Non-pigmented ciliary epithelial cell (primary cell): ENCODE measurements at regions not wholly inside any gene's neighbourhood (a gene's known extent, or its start where the extent isn't known, plus 50 kb on each side); places are given as distances from the start of the nearest gene placed in this dataset.
"Not testable (repeated sequence)": the region's sequence is repeated elsewhere in the genome, so short reads cannot be mapped to it uniquely, and the experiment has no call there.

ENCODE experiments used
- DNase-seq: peaks from one replicate; pipeline ENCODE4 v3.0.0-alpha.2; 2010; ENCODE audit warnings: low read depth

GRCh38 chr22:25488244-25489020, 76.0 kb upstream of the GRK3 start:
- peak; percentile 68 for DNase-seq

- DNase-seq = no peak
Observed at GRCh38 chr22:25489947-25490346, 74.5 kb upstream of the GRK3 start.

- DNase-seq = no peak
Observed at GRCh38 chr22:25490896-25491295, 73.6 kb upstream of the GRK3 start.

GRCh38 chr22:25492162-25492561, 72.3 kb upstream of the GRK3 start:
- no peak for DNase-seq

GRCh38 chr22:25492841-25493734, 71.4 kb upstream of the GRK3 start:
- DNase-seq = no peak

DNA sequence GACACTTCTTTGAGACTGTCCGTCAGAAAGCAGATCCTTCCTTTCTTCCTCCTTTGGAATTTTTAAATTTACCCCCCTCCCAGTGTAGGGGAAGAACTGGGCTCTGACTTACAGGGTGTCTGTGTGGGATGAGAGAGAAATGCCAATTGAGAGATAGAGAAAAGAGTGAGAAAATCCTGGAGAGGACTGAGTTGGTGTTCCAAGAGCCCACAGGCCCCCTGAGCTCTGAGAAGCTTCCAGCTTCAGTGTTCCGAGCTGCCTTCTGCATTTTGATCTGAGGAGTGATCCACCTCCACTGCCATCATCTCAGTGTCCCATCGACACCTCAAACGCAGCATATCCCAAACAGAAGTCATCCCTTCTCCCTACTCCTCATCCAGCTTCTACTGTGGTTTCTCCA, 70.7 kb upstream of the GRK3 start:
- DNase-seq = no peak

DNA sequence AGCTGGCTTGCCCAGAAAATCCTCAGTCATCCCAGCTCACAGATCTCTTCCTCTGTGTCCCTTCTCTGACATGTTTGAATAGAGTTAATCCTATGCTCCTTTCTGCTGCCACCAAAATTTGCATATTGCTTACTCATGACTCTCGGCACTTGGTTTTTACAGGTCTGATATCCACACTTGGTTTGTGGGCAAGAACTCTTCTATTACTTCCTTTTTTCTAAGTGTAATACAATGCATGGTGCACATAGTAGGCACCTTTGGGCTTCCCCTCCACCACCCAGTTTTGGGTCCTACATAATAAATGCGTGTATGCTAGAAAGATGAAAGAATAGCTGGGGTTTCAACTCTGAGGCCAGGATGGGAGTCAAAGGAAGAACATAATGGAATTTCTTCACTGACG, 69.7 kb upstream of the GRK3 start:
- DNase-seq = no peak

GRCh38 chr22:25495285-25495684, 69.2 kb upstream of the GRK3 start:
- DNase-seq = no peak

- no peak for DNase-seq
Observed at GRCh38 chr22:25496396-25497064, 67.9 kb upstream of the GRK3 start.

- no peak for DNase-seq
Observed at GRCh38 chr22:25497181-25497641, 67.3 kb upstream of the GRK3 start.

DNA sequence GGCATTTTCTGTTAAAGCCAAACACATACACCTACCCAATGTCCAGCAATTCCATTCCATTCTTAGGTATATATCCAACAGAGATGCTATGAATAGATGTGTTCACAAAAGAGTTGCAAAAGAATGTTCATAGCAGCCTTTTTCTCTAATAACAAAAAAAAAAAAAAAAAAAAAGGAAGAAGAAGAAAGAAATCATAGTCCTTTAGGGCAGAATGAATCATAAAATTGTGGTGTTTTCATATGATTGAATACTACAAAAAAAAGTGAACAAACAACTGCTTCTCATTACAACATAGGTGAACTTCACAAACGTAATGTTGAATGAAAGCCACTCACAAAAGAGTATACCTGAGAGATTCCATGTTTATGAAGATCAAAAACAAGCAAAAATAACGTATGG, 66.8 kb upstream of the GRK3 start:
- no peak for DNase-seq

GRCh38 chr22:25500671-25501070, 63.8 kb upstream of the GRK3 start:
- not testable (repeated sequence) for DNase-seq

DNA sequence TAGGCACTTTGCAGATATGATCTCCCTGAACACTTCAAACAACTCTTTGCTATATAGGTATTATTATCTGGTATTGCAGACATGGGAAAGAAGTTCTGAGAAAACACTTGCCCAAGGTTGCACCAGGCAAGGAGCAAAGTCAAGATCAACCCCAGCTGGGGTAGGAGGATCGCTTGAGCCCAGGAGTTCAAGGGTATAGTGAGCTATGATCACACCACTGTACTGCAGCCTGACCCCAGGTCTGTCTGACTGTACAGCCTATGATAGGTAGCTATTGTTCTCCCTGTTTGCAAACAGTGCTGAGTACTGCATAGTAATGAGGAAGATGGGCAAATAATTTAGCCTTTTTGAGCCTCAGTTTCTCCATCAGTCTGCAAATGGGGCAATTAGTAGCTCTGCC, 60.5 kb upstream of the GRK3 start:
- DNase-seq = not testable (repeated sequence)

DNA sequence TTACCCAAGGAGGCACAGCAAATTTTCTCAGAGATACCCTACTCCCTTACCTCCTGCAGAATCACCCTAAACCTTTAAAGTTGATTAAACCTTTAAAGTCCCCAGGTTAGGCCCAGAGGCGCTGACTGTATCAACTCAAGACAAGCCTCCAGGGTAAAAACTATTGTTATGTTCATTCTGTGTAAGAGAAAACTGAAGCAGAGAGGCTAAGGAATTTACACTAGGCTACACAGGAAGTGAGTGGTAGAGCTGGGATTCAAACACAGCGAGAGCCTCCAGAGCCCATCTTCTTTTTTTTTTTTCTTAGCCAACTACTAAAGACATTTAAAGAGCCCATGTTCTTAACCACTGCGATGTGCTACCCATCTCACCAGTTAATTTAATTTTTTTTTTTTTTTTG, 56.3 kb upstream of the GRK3 start:
- DNase-seq = no peak

- no peak for DNase-seq
Observed at GRCh38 chr22:25508761-25509321, 55.6 kb upstream of the GRK3 start.

- DNase-seq = no peak
Observed at GRCh38 chr22:25509374-25509791, 55.1 kb upstream of the GRK3 start.

GRCh38 chr22:25510876-25511275, 53.6 kb upstream of the GRK3 start:
- no peak for DNase-seq

DNA sequence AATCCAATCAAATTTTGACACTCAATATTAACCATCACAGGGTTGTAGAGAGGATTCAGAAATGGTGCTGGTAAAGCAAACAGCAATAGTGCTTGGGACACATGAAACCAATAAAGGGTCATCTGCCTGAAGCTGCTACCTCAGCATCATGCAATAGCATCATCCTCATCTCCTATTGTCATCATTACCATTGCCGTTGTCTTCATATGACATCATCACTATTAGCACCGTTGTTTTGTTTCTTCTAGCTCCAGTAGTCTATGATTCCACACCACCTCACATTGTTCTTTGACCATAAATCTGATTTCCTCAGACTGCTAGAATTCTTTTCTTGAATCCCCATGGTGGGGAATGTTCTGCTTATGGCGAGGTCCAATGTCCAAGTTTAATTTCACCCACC, 52.8 kb upstream of the GRK3 start:
- no peak for DNase-seq

DNA sequence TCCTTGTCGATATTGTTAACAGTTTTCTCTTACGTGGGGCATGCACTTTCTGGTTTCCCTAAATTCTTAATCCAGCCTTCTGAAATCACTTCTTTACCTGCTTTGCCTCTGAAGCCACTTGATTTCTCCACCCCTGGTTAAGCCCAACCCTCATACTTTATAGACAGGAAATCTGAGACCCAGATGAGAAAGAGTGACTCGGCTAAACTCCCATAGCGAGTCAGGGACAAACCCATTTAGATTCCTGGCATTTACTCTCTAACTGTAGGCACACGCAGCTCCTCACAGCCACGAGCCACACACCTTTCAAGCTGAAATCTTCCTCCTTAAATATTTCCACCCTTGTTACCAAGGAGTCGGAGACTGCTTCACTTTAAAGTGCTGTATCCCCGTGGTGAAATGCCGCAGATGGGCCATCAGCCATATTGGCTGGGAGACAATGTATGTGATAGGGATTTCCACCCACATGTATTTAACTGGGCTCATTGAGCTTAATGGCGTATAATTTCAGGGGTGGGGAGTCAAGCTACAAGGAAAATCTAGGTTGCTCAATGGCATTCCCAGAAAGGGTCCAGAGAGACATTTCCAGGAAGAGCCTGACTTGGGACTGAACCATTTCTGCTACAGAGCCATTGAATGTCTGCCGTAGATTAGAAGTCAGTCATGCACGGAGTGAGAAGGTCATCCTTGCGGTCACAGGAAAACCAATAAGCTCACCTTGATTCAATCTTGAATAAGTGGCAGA, 49.9 kb upstream of the GRK3 start:
- no peak for DNase-seq
